Neuronal stem cell (in vitro differentiated cells): ENCODE measurements at regions not wholly inside any gene's neighbourhood (a gene's known extent, or its start where the extent isn't known, plus 50 kb on each side); places are given as distances from the start of the nearest gene placed in this dataset.
"Not testable (repeated sequence)": the region's sequence is repeated elsewhere in the genome, so short reads cannot be mapped to it uniquely, and the experiment has no call there.

ENCODE experiments used
- DNase-seq: peaks from one replicate; pipeline ENCODE4 v3.0.0-alpha.2; 2013; ENCODE audit warnings: low spot score
- H2AFZ ChIP-seq: one replicate; pipeline ENCODE4 v1.6.1; 2013; ENCODE audit warnings: mild to moderate bottlenecking, low read length, inconsistent platforms
- H2AK5ac ChIP-seq: 2 replicates; pipeline ENCODE4 v1.6.1; 2013; ENCODE audit warnings: low read depth, mild to moderate bottlenecking, inconsistent platforms, low read length, moderate library complexity, mixed read lengths
- H2BK120ac ChIP-seq: 2 replicates; pipeline ENCODE4 v1.6.1; 2013; ENCODE audit warnings: low read depth, mild to moderate bottlenecking, inconsistent platforms, low read length, moderate library complexity, mixed read lengths
- H2BK12ac ChIP-seq: one replicate; pipeline ENCODE4 v1.6.1; 2013; ENCODE audit warnings: low read length, inconsistent platforms
- H2BK15ac ChIP-seq: 2 replicates; pipeline ENCODE4 v1.6.1; 2013; ENCODE audit warnings: mild to moderate bottlenecking, low read length, inconsistent platforms, mixed read lengths
- H2BK5ac ChIP-seq: one replicate; pipeline ENCODE4 v1.6.1; 2013; ENCODE audit warnings: inconsistent platforms, mild to moderate bottlenecking, low read length, moderate library complexity
- H3K14ac ChIP-seq: one replicate; pipeline ENCODE4 v1.6.1; 2013; ENCODE audit warnings: low read length, inconsistent platforms
- H3K18ac ChIP-seq: 2 replicates; pipeline ENCODE4 v1.6.1; 2013; ENCODE audit warnings: low read length, inconsistent platforms
- H3K23ac ChIP-seq: 2 replicates; pipeline ENCODE4 v1.6.1; 2013; ENCODE audit warnings: low read depth, mild to moderate bottlenecking, mixed read lengths, low read length, inconsistent platforms; ENCODE audit not compliant: poor library complexity
- H3K27ac ChIP-seq: replicated peaks from 3 replicates; pipeline ENCODE4 v1.5.1; 2013; ENCODE audit warnings: low read length, inconsistent platforms
- H3K27me3 ChIP-seq, 3 experiments: 2 replicates each; pipeline ENCODE4 v1.6.1; 2013; ENCODE audit warnings: low read length in 3 of 3, mild to moderate bottlenecking in 2 of 3, inconsistent platforms in 1 of 3, low read depth in 1 of 3, mixed read lengths in 1 of 3, moderate library complexity in 1 of 3; ENCODE audit not compliant: control insufficient read depth in 3 of 3, insufficient read depth in 3 of 3
- H3K36me3 ChIP-seq, 2 donors: replicated peaks in 1 of 2; 2 replicates each; pipeline ENCODE4 v1.6.1; 2013; ENCODE audit warnings: low read length in 2 of 2; ENCODE audit not compliant: control insufficient read depth in 2 of 2, insufficient read depth in 2 of 2
- H3K4ac ChIP-seq: 2 replicates; pipeline ENCODE4 v1.6.1; 2013; ENCODE audit warnings: inconsistent platforms, mild to moderate bottlenecking, low read length, moderate library complexity
- H3K4me1 ChIP-seq, 2 donors: 1 replicate in 1 of 2; 2 replicates in 1 of 2; pipeline ENCODE4 v1.6.1; 2013; ENCODE audit warnings: low read length in 2 of 2, low read depth in 1 of 2; ENCODE audit not compliant: control insufficient read depth in 2 of 2, insufficient read depth in 1 of 2
- H3K4me2 ChIP-seq: one replicate; pipeline ENCODE4 v1.6.1; 2013; ENCODE audit warnings: mild to moderate bottlenecking, low read length, inconsistent platforms; ENCODE audit not compliant: insufficient read depth, poor library complexity, severe bottlenecking
- H3K4me3 ChIP-seq, 2 donors: 2 replicates each; pipeline ENCODE4 v1.5.1; 2013; ENCODE audit warnings: low read length in 2 of 2, mild to moderate bottlenecking in 2 of 2, inconsistent platforms in 1 of 2, moderate library complexity in 1 of 2
- H3K79me1 ChIP-seq: one replicate; pipeline ENCODE4 v1.6.1; 2013; ENCODE audit warnings: low read depth, mild to moderate bottlenecking, inconsistent platforms, low read length, moderate library complexity
- H3K9ac ChIP-seq: one replicate; pipeline ENCODE4 v1.6.1; 2013; ENCODE audit warnings: mild to moderate bottlenecking, low read depth, low read length, inconsistent platforms; ENCODE audit not compliant: poor library complexity
- H3K9me3 ChIP-seq, 2 donors: replicated peaks in 1 of 2; 2 replicates each; pipeline versions ENCODE3 to v1.6.1; 2013; ENCODE audit warnings: low read length in 2 of 2, mild to moderate bottlenecking in 2 of 2, inconsistent platforms in 1 of 2, low read depth in 1 of 2, mixed read lengths in 1 of 2, moderate library complexity in 1 of 2; ENCODE audit not compliant: control insufficient read depth in 2 of 2, insufficient read depth in 1 of 2
- H4K8ac ChIP-seq: one replicate; pipeline ENCODE4 v1.6.1; 2013; ENCODE audit warnings: low read depth, mild to moderate bottlenecking, inconsistent platforms, low read length, moderate library complexity
- H4K91ac ChIP-seq: one replicate; pipeline ENCODE4 v1.6.1; 2013; ENCODE audit warnings: low read length, low read depth, mild to moderate bottlenecking, inconsistent platforms; ENCODE audit not compliant: poor library complexity
- WGBS, 2 donors: extraction: QIAGEN DNeasy Blood & Tissue Kit; methylation state at CpG; one replicate each; pipeline ENCODE4 v1.1.7; 2013; ENCODE audit warnings: missing lambda C conversion rate in 2 of 2, mixed read lengths in 1 of 2; ENCODE audit not compliant: insufficient read length in 2 of 2, insufficient replicate concordance in 1 of 2; ENCODE audit errors: extremely low coverage in 2 of 2; 5-methylcytosine and 5-hydroxymethylcytosine counted together

- H2BK120ac ChIP-seq = no peak overlapping the region
- no peak overlapping the region for H2BK12ac ChIP-seq
- H3K18ac ChIP-seq = no peak overlapping the region
- no peak overlapping the region for H3K23ac ChIP-seq
- H3K9me3 ChIP-seq = no peaks in the 10 kb centered on the region
- H3K27me3 ChIP-seq = no peaks in the 10 kb centered on the region
- H3K4me2 ChIP-seq = no peak overlapping the region
- H3K27ac ChIP-seq = no peak overlapping the region
- H2AFZ ChIP-seq = peak overlapping the region; percentile 66
- no peak overlapping the region for H3K9ac ChIP-seq
- no peak for DNase-seq
- no peak overlapping the region for H2AK5ac ChIP-seq
- H4K8ac ChIP-seq = no peak overlapping the region
- no peak overlapping the region for H3K4ac ChIP-seq
- no peak overlapping the region for H2BK5ac ChIP-seq
- H3K36me3 ChIP-seq = peaks cover 0 to 1% of the 10 kb centered on the region in 2 donors
- H2BK15ac ChIP-seq = no peak overlapping the region
- no CpG with 5 or more reads among the region's 10 CpGs for WGBS, 2 donors
- H3K4me1 ChIP-seq = no peaks in the 10 kb centered on the region
- no peak overlapping the region for H3K14ac ChIP-seq
- no peak overlapping the region for H4K91ac ChIP-seq
- no peak overlapping the region for H3K4me3 ChIP-seq
- H3K79me1 ChIP-seq = no peaks in the 10 kb centered on the region
Measured at GRCh38 chr15:30827625-30828303, 76.0 kb upstream of the FAN1 start.

DNA sequence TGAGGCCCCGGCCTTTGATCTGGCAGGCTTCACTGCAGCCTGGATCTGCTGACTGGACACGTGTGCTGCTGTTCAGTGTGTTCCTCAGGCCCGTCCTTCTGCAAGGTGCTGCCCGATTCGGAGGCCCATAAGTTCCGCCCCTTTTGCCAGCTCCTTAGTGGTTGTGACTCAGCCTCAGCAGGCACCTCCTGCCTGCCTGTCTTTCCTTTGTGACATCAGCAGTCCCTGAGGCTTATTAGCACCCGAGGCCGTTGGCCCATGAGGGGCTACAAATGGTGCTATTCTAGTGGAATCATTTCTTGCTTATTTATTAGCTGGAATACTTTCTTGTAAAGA lies 75.4 kb upstream of the FAN1 start:
- not testable (repeated sequence) for H2BK12ac ChIP-seq, H3K4ac ChIP-seq, H3K27ac ChIP-seq, H3K79me1 ChIP-seq, H3K23ac ChIP-seq, H3K9me3 ChIP-seq, H3K9ac ChIP-seq, H2BK15ac ChIP-seq, DNase-seq, H2BK120ac ChIP-seq, H4K91ac ChIP-seq, H4K8ac ChIP-seq, H2BK5ac ChIP-seq, H3K14ac ChIP-seq, H3K18ac ChIP-seq, H3K4me1 ChIP-seq, H3K36me3 ChIP-seq, H2AK5ac ChIP-seq, H3K4me2 ChIP-seq, H3K4me3 ChIP-seq, H3K27me3 ChIP-seq
- H2AFZ ChIP-seq = peak overlapping the region; percentile 66
- no CpG with 5 or more reads among the region's 8 CpGs for WGBS, 2 donors

DNA sequence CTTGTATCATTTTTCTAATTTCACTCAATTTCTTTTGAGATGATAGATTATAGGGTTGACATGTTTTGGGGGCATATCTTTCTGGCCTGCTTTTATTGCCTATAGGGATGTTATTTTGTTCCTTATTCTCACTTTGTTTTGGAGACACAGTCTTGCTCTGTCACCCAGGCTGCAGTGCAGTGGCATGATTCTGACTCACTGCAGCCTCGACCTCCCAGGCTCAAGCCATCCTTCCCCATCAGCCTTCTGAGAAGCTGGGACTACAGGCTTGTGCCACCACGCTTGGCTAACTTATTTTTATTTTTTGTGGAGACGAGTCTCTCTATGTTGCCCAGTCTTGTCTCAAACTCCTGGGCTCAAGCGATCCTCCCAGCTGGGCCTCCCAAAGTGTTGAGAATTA lies 72.8 kb upstream of the FAN1 start:
- WGBS, 2 donors = no CpG with 5 or more reads among the region's 4 CpGs
- Histone ChIP-seq H4K91ac (no peak overlapping the region), H4K8ac (no peak overlapping the region), H3K27me3 (no peaks in the 10 kb centered on the region), H2BK15ac (no peak overlapping the region), H3K9me3 (no peaks in the 10 kb centered on the region), H2AFZ (no peak overlapping the region), H3K79me1 (no peaks in the 10 kb centered on the region), H2AK5ac (no peak overlapping the region), H3K18ac (no peak overlapping the region), H3K23ac (no peak overlapping the region), H2BK5ac (no peak overlapping the region), H2BK120ac (no peak overlapping the region), H3K27ac (no peak overlapping the region), H3K4me1 (no peaks in the 10 kb centered on the region), H3K9ac (no peak overlapping the region), H3K36me3 (peaks cover 0 to 2% of the 10 kb centered on the region in 2 donors), H3K4ac (no peak overlapping the region), H3K4me3 (no peak overlapping the region), H3K14ac (no peak overlapping the region), H2BK12ac (no peak overlapping the region), H3K4me2 (no peak overlapping the region)
- DNase-seq = no peak

DNA sequence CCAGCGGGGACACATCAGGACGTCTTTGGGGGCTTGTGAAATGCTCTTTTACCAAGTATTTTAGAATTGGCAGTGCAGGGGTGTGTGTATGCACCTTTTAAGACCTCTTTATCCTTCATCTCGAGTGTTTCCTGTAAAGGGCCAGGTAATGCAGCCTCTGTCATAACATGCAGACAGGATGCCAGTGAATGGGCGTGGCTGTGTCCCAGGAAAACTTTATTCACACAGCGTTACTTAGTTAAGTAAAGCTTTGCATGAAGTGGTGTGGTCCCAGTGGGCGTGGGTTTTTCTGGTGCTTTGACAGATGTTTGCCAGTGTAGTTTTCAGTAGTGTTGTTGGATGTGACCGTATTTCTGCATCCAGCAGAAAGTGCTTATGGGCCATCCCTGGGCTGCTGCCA lies 70.3 kb upstream of the FAN1 start:
- H3K4me1 ChIP-seq, H3K9me3 ChIP-seq, H3K4me2 ChIP-seq, H4K8ac ChIP-seq, H3K27me3 ChIP-seq, H3K9ac ChIP-seq, H2BK15ac ChIP-seq, H2AK5ac ChIP-seq, H3K79me1 ChIP-seq, H2BK5ac ChIP-seq, H3K18ac ChIP-seq, H3K14ac ChIP-seq, DNase-seq, H3K4me3 ChIP-seq, H3K4ac ChIP-seq, H3K27ac ChIP-seq, H3K23ac ChIP-seq, H4K91ac ChIP-seq, H2BK120ac ChIP-seq, H2AFZ ChIP-seq, H2BK12ac ChIP-seq, H3K36me3 ChIP-seq: not testable (repeated sequence)
- no CpG with 5 or more reads among the region's 7 CpGs for WGBS, 2 donors
